NT2/D1 (cell line): ENCODE measurements at regions not wholly inside any gene's neighbourhood (a gene's known extent, or its start where the extent isn't known, plus 50 kb on each side); places are given as distances from the start of the nearest gene placed in this dataset.

Source experiments
- DNase-seq: peaks from one replicate; pipeline ENCODE4 v3.0.0-alpha.2; 2011; ENCODE audit warnings: low read depth, low spot score
- H3K27me3 ChIP-seq: 2 replicates; pipeline ENCODE4 v1.6.0; 2011; ENCODE audit warnings: mild to moderate bottlenecking; ENCODE audit not compliant: insufficient read length, insufficient read depth
- H3K36me3 ChIP-seq: 2 replicates; pipeline ENCODE4 v1.6.1; 2011; ENCODE audit warnings: mild to moderate bottlenecking, low read length, mixed read lengths; ENCODE audit not compliant: insufficient read depth, insufficient read length
- H3K4me1 ChIP-seq: 2 replicates; pipeline ENCODE4 v1.5.1; 2011; ENCODE audit not compliant: insufficient read depth, insufficient read length
- H3K4me3 ChIP-seq: 2 replicates; pipeline ENCODE4 v1.5.1; 2011; ENCODE audit warnings: low read depth; ENCODE audit not compliant: insufficient read length
- H3K9ac ChIP-seq: 2 replicates; pipeline ENCODE4 v1.6.0; 2011; ENCODE audit warnings: low read depth; ENCODE audit not compliant: insufficient read length
- H3K9me3 ChIP-seq: 2 replicates; pipeline ENCODE4 v1.5.1; 2011; ENCODE audit warnings: mild to moderate bottlenecking, low read length; ENCODE audit not compliant: insufficient read depth
- SUZ12 ChIP-seq: IDR thresholded peaks from 2 replicates; pipeline ENCODE4 v1.6.1; 2011; ENCODE audit not compliant: insufficient read length, insufficient read depth; ENCODE audit errors: extremely low read depth
- YY1 ChIP-seq: IDR thresholded peaks from 2 replicates; pipeline ENCODE4 v1.6.1; 2011; ENCODE audit not compliant: insufficient read length, insufficient read depth
- ZNF274 ChIP-seq: IDR thresholded peaks from 2 replicates; pipeline ENCODE4 v1.6.1; 2011; ENCODE audit warnings: mild to moderate bottlenecking, low read depth, low read length

GRCh38 chr5:24068524-24068923 lies 561.1 kb downstream of the PRDM9 start:
- TF ChIP-seq YY1 (no peak), ZNF274 (no peak), SUZ12 (no peak)
- no peak for DNase-seq
- Histone ChIP-seq H3K27me3 (no peaks in the 10 kb centered on the region), H3K4me1 (no peaks in the 10 kb centered on the region), H3K9me3 (no peaks in the 10 kb centered on the region), H3K4me3 (no peak overlapping the region), H3K9ac (no peak overlapping the region), H3K36me3 (no peaks in the 10 kb centered on the region)

- no peak overlapping the region for H3K9ac ChIP-seq
- no peaks in the 10 kb centered on the region for H3K4me1 ChIP-seq
- H3K27me3 ChIP-seq: no peaks in the 10 kb centered on the region
- no peak overlapping the region for H3K4me3 ChIP-seq
- H3K9me3 ChIP-seq: no peaks in the 10 kb centered on the region
- H3K36me3 ChIP-seq: no peaks in the 10 kb centered on the region
- TF ChIP-seq SUZ12 (no peak), YY1 (no peak), ZNF274 (no peak)
- DNase-seq: no peak
These were observed 565.7 kb downstream of the PRDM9 start for GRCh38 chr5:24073107-24073506.

- no peak overlapping the region for H3K4me3 ChIP-seq
- no peaks in the 10 kb centered on the region for H3K27me3 ChIP-seq
- TF ChIP-seq YY1: no peak
These were observed 564.7 kb downstream of the CDH10 start for GRCh38 chr5:24080046-24080445.

GRCh38 chr5:24094081-24094679 lies 550.6 kb downstream of the CDH10 start:
- H3K27me3 ChIP-seq: no peaks in the 10 kb centered on the region
- no peak for DNase-seq
- H3K4me1 ChIP-seq: no peaks in the 10 kb centered on the region
- no peak overlapping the region for H3K4me3 ChIP-seq
- no peak for TF ChIP-seq SUZ12
- no peak for TF ChIP-seq ZNF274
- no peak for TF ChIP-seq YY1
- no peaks in the 10 kb centered on the region for H3K9me3 ChIP-seq
- no peak overlapping the region for H3K9ac ChIP-seq
- H3K36me3 ChIP-seq: no peaks in the 10 kb centered on the region

More at GRCh38 chr5:24080046-24080445, 564.7 kb downstream of the CDH10 start:
- Histone ChIP-seq H3K9me3 (no peaks in the 10 kb centered on the region), H3K9ac (no peak overlapping the region), H3K36me3 (no peaks in the 10 kb centered on the region), H3K4me1 (no peaks in the 10 kb centered on the region)
- DNase-seq: no peak

DNA sequence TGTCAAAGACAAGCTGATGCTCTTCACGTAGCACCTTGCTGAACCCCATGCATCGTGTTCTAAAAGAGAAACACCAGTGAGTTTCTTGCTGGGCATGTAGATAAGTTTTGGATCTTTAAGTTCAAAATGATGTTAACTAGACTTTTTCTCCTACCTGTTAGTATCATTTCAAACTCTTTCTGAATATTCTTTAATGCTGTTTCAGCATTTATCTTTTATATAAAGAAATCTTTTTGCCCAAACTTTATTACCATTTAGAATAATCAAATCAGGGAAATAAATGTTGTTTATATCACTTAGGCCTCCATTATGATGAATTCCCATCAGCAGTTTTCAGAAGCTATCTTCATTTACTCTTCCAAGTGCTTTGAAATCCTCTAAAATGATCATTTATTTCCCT lies 542.8 kb downstream of the CDH10 start:
- H3K27me3 ChIP-seq: no peaks in the 10 kb centered on the region
- H3K9ac ChIP-seq: no peak overlapping the region
- TF ChIP-seq YY1: no peak
- TF ChIP-seq SUZ12: no peak
- TF ChIP-seq ZNF274: no peak
- DNase-seq: no peak
- no peaks in the 10 kb centered on the region for H3K4me1 ChIP-seq
- no peaks in the 10 kb centered on the region for H3K36me3 ChIP-seq
- H3K9me3 ChIP-seq: no peaks in the 10 kb centered on the region; the same call in 1 of the 2 replicates
- H3K4me3 ChIP-seq: no peak overlapping the region

- Histone ChIP-seq H3K9me3 (no peaks in the 10 kb centered on the region; the same call in 1 of the 2 replicates), H3K36me3 (no peaks in the 10 kb centered on the region), H3K4me1 (no peaks in the 10 kb centered on the region), H3K4me3 (no peak overlapping the region), H3K9ac (no peak overlapping the region), H3K27me3 (no peaks in the 10 kb centered on the region)
- no peak for TF ChIP-seq ZNF274
- TF ChIP-seq YY1: no peak
- TF ChIP-seq SUZ12: no peak
- DNase-seq: no peak
These were observed 541.2 kb downstream of the CDH10 start for GRCh38 chr5:24103451-24104023.

- no peaks in the 10 kb centered on the region; the same call in 1 of the 2 replicates for H3K9me3 ChIP-seq
- H3K27me3 ChIP-seq: no peaks in the 10 kb centered on the region
- no peaks in the 10 kb centered on the region for H3K36me3 ChIP-seq
- H3K4me3 ChIP-seq: no peak overlapping the region
- TF ChIP-seq YY1 (no peak), ZNF274 (no peak), SUZ12 (no peak)
- H3K4me1 ChIP-seq: no peaks in the 10 kb centered on the region
- no peak overlapping the region for H3K9ac ChIP-seq
- DNase-seq: no peak
These were observed 534.7 kb downstream of the CDH10 start for GRCh38 chr5:24110004-24110615.
